ENCODE measurements at regions not wholly inside any gene's neighbourhood (a gene's known extent, or its start where the extent isn't known, plus 50 kb on each side); places are given as distances from the start of the nearest gene placed in this dataset.
A peak's percentile ranks its signal among the peaks of the same experiment; 100 is the strongest.

DNA sequence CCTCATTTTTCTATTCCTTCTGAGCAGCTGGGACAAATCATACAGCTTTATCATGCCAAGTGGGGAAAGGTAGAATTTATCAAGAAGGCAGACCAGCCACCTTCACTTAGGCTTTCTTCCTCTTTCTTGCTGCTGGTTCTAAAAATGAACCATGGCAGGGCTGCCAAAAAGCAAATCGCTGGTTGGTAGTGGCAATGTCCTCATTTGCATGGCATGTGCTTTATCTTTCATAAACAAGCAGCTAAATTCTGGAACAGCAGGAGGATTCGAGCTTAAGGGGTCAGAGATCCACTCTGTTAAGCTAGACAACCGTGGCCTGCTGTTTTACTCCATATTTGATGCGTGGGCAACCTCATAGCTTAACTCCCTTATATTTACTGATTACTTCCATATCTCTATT is 91.3 kb downstream of the RPE65 start:
- no peak for DNase-seq (ENCODE audit: low read depth)
- no peak overlapping the region for H3K4me3 ChIP-seq (ENCODE audit: low read depth, low read length)
- TF ChIP-seq, protein P1, sequence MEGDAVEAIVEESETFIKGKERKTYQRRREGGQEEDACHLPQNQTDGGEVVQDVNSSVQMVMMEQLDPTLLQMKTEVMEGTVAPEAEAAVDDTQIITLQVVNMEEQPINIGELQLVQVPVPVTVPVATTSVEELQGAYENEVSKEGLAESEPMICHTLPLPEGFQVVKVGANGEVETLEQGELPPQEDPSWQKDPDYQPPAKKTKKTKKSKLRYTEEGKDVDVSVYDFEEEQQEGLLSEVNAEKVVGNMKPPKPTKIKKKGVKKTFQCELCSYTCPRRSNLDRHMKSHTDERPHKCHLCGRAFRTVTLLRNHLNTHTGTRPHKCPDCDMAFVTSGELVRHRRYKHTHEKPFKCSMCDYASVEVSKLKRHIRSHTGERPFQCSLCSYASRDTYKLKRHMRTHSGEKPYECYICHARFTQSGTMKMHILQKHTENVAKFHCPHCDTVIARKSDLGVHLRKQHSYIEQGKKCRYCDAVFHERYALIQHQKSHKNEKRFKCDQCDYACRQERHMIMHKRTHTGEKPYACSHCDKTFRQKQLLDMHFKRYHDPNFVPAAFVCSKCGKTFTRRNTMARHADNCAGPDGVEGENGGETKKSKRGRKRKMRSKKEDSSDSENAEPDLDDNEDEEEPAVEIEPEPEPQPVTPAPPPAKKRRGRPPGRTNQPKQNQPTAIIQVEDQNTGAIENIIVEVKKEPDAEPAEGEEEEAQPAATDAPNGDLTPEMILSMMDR (IDR thresholded peaks at IDR 0.05; ENCODE audit: low read depth, low read length, missing control alignments): no peak
- in situ Hi-C loops (cut with HindIII; ENCODE audit: low sequenced_read_pairs): no loop called here

DNA sequence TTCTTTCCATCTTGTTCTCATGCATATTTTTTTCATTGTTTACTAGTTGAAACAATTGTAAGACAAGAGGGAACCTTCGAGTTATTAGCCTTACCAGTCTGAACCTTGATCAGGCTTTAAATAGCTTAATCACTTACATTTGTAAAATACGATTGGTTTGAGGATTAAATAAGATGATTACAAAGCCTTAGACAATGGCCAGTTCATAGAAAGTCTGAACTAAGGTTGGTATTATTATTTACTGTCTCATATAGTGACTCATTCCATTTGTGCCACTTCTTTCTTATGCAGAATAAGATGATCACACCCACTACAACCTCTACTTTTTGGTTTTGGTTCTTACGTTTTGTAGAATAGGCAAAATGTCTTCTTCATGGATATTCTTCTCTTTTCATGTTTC is 94.1 kb downstream of the RPE65 start:
- no peak for DNase-seq (ENCODE audit: low read depth)
- in situ Hi-C loops (cut with HindIII; ENCODE audit: low sequenced_read_pairs): no loop called here
- TF ChIP-seq, protein P1 (IDR thresholded peaks at IDR 0.05; ENCODE audit: low read depth, low read length, missing control alignments): no peak

DNA sequence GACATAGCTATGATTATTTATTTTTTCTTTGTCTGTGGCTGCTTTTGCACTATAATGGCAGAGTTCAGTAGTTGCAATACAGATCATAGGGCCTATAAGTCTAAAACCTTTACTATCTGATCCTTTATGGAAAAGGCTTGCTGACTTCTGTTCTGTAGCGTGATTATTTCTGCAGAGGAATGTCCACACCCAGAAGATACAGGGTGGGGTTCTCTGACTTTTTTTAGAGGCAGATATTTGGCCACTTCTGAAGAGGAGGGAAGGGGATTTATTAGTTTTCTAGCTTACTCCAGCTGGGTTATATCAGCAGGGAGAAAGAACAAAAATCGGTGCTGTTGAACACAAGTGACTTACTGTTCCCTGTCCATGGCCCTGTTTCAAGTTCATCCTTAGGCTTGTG is 97.6 kb downstream of the RPE65 start:
- no peak overlapping the region for H3K4me3 ChIP-seq (ENCODE audit: low read depth, low read length)
- TF ChIP-seq, protein P1 (IDR thresholded peaks at IDR 0.05; ENCODE audit: low read depth, low read length, missing control alignments): no peak
- no peak for DNase-seq (ENCODE audit: low read depth)
- in situ Hi-C loops (cut with HindIII; ENCODE audit: low sequenced_read_pairs): no loop called here

More for the DNA sequence above, 94.1 kb downstream of the RPE65 start:
- no peak overlapping the region for H3K4me3 ChIP-seq (ENCODE audit: low read depth, low read length)

DNA sequence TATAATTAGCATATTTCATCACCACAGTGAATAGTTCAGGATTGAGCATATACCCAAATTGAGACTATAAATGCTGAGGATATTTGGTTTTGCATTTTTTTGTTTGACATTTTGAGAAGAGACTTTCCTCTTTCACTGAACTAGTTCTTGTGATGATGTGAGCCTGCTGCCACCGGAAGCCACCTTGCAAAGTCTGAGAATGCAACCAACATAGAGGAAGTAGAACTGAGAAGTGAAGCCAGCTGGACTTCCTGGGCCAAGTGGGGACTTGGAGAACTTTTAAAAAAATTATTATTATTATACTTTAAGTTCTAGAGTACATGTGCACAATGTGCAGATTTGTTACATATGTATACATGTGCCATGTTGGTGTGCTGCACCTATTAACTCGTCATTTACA is 102.3 kb downstream of the RPE65 start:
- DNase-seq (ENCODE audit: low read depth): no peak
- no peak overlapping the region for H3K4me3 ChIP-seq (ENCODE audit: low read depth, low read length)
- in situ Hi-C loops (cut with HindIII; ENCODE audit: low sequenced_read_pairs): loop anchor here (25.0 kb wide), 1 partner anchor 210 kb away; no protein-coding TSS in a partner anchor
- TF ChIP-seq, protein P1 (IDR thresholded peaks at IDR 0.05; ENCODE audit: low read depth, low read length, missing control alignments): no peak

DNA sequence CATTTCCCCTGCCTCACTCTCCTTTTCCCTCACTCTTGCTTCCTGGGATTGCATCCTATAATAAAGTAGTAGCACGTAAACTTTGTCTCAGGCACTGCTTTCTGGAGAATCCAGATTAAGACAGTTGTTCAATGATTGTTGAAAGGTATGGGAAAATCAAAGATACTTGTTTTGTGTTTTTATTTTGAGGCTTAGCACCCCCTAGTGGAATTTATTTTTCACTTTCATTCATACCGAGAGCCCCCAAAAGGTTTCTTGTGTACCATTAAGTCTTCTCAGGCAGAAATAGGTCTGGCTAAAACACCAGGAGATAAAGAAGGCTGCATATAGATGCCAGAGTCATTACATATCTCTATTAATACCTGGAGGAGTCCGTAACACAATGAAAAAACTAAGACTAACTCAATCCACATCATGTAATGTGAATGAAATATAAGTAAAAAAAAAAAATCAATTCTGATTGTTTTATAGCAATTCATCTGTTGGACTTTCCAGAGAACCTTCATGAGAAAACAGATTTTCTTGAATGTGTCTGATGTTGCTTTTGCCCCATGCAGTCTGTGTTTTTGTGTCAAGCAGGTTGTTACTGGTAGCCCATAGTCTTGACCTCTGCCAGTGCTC is 103.5 kb downstream of the RPE65 start:
- in situ Hi-C loops (cut with HindIII; ENCODE audit: low sequenced_read_pairs): loop anchor here (25.0 kb wide), 1 partner anchor 209 kb away; no protein-coding TSS in a partner anchor
- peak; percentile 19 for DNase-seq (ENCODE audit: low read depth)
- no peak overlapping the region for H3K4me3 ChIP-seq (ENCODE audit: low read depth, low read length)
- TF ChIP-seq, protein P1 (IDR thresholded peaks at IDR 0.05; ENCODE audit: low read depth, low read length, missing control alignments): peak; percentile 41

DNA sequence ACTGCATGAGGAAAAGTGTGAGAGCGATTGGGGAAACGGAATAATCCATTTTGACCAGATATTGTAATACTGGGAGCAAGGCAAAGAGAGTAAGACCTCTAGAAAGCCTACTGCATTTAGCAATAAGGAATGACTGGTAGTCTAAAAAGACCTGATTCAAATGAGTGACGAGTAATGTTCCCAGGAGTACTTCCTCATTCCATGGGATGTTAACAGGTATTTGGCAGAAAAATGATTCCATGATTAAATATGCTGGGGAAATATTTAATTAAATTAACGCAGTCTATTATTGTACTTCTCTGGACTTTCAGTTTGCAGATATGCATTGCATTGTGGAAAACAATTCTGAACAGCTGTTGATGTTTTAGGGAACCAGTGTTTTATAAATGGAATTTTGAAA is 105.5 kb downstream of the RPE65 start:
- TF ChIP-seq, protein P1 (IDR thresholded peaks at IDR 0.05; ENCODE audit: low read depth, low read length, missing control alignments): no peak
- in situ Hi-C loops (cut with HindIII; ENCODE audit: low sequenced_read_pairs): loop anchor here (25.0 kb wide), 1 partner anchor 207 kb away; no protein-coding TSS in a partner anchor
- H3K4me3 ChIP-seq (ENCODE audit: low read depth, low read length): no peak overlapping the region
- DNase-seq (ENCODE audit: low read depth): no peak

All from astrocyte of the cerebellum (primary cell).